A549 (cell line): ENCODE measurements at regions not wholly inside any gene's neighbourhood (a gene's known extent, or its start where the extent isn't known, plus 50 kb on each side); places are given as distances from the start of the nearest gene placed in this dataset.

ENCODE experiments used
- ATAC-seq, 2 experiments: fragments of 200-7000 bp in 1 of 2; fragments of >200 bp in 1 of 2; cut with Nextera tagmentation in 1 of 2; cut with Tn5 transposase in 1 of 2; 3 replicates each; pipeline versions ENCODE4 v1.8.0 to v1.9.1; 2018 to 2020; ENCODE audit warnings: mild to moderate bottlenecking in 1 of 2, moderate library complexity in 1 of 2
- CTCF ChIA-PET: fragments of 300-600 bp; sonication (Branson Sonifier 250); formaldehyde crosslinking; extraction: SDS; loops from one replicate; lab custom pipeline; 2021; ENCODE audit warnings: antibody characterized with exemption, inconsistent platforms; lab: Yijun Ruan, JAX
- POLR2A ChIA-PET: fragments of 350-600 bp; formaldehyde crosslinking; extraction: SDS; loops from one replicate; lab custom pipeline; 2021; ENCODE audit warnings: antibody characterized with exemption, inconsistent platforms; lab: Yijun Ruan, JAX
- DNase-seq, 2 experiments: peaks; one replicate each; pipeline versions ENCODE4 v3.0.0 to v3.0.0-alpha.2; 2011 to 2016; ENCODE audit warnings: low read depth in 1 of 2, low spot score in 1 of 2
- FAIRE-seq: peaks from 2 replicates; lab custom pipeline; 2011; peaks lifted over from hg19 to GRCh38; lab: Jason Lieb, UNC
- H3K27ac ChIP-seq, 2 experiments: fragments of >200 bp; sonication (Bioruptor Twin); formaldehyde crosslinking; 3 replicates each; pipeline ENCODE4 v1.5.1; 2016 to 2017
- H3K4me1 ChIP-seq: fragments of >200 bp; sonication (Bioruptor Twin); formaldehyde crosslinking; 3 replicates; pipeline ENCODE4 v1.6.1; 2016
- H3K4me2 ChIP-seq: fragments of >200 bp; sonication (Bioruptor Twin); formaldehyde crosslinking; 3 replicates; pipeline ENCODE4 v1.6.1; 2016
- H3K4me3 ChIP-seq: fragments of >200 bp; sonication (Bioruptor Twin); formaldehyde crosslinking; 3 replicates; pipeline ENCODE4 v1.5.1; 2016
- H3K9me3 ChIP-seq: fragments of >200 bp; sonication (Bioruptor Twin); formaldehyde crosslinking; 3 replicates; pipeline ENCODE4 v1.6.1; 2016
- ATOH8 ChIP-seq: fragments of 250-450 bp; sonication (Bioruptor Pico); IDR thresholded peaks from 2 replicates; pipeline ENCODE4 v1.5.0; 2020; ENCODE audit warnings: low read depth, mild to moderate bottlenecking, moderate library complexity
- E2F6 ChIP-seq: IDR thresholded peaks from 2 replicates; pipeline ENCODE4 v1.6.1; 2012; ENCODE audit warnings: low read depth, borderline replicate concordance
- EHF ChIP-seq: fragments of 250-450 bp; sonication (Bioruptor Pico); IDR thresholded peaks from 2 replicates; pipeline ENCODE4 v1.5.0; 2020; ENCODE audit warnings: mild to moderate bottlenecking
- EHMT2 ChIP-seq: fragments of 200-600 bp; sonication (generic); IDR thresholded peaks from 2 replicates; pipeline ENCODE4 v1.6.1; 2016; ENCODE audit warnings: antibody characterized with exemption, low read depth, mild to moderate bottlenecking, moderate library complexity
- ESRRA ChIP-seq: fragments of 150-350 bp; IDR thresholded peaks from 2 replicates; pipeline ENCODE4 v1.6.1; 2014; ENCODE audit warnings: mild to moderate bottlenecking, low read length, borderline replicate concordance
- HDAC2 ChIP-seq: fragments of 200-600 bp; sonication (generic); IDR thresholded peaks from 2 replicates; pipeline ENCODE4 v1.6.1; 2016
- HES2 ChIP-seq: fragments of >200 bp; sonication (Bioruptor Twin); formaldehyde crosslinking; IDR thresholded peaks from 2 replicates; pipeline ENCODE4 v1.6.1; 2016
- HMGXB4 ChIP-seq: fragments of 250-450 bp; sonication (Bioruptor Pico); IDR thresholded peaks from 2 replicates; pipeline ENCODE4 v1.5.0; 2021; ENCODE audit warnings: mild to moderate bottlenecking, moderate library complexity, borderline replicate concordance
- HOXA7 ChIP-seq: fragments of 250-450 bp; sonication (Bioruptor Pico); IDR thresholded peaks from 2 replicates; pipeline ENCODE4 v1.5.0; 2020; ENCODE audit warnings: mild to moderate bottlenecking, moderate library complexity
- HOXB13 ChIP-seq: fragments of 250-450 bp; sonication (Bioruptor Pico); IDR thresholded peaks from 2 replicates; pipeline ENCODE4 v1.5.0; 2020; ENCODE audit warnings: low read depth, mild to moderate bottlenecking, moderate library complexity
- HOXB5 ChIP-seq: fragments of 250-450 bp; sonication (Bioruptor Pico); IDR thresholded peaks from 2 replicates; pipeline ENCODE4 v1.5.0; 2020; ENCODE audit warnings: mild to moderate bottlenecking, moderate library complexity
- JUNB ChIP-seq: fragments of >200 bp; sonication (Bioruptor Twin); formaldehyde crosslinking; IDR thresholded peaks from 2 replicates; pipeline ENCODE4 v1.6.1; 2016
- KDM5A ChIP-seq: fragments of 200-600 bp; sonication (generic); IDR thresholded peaks from 2 replicates; pipeline ENCODE4 v1.6.1; 2016; ENCODE audit warnings: antibody characterized with exemption, mild to moderate bottlenecking
- MAX ChIP-seq: IDR thresholded peaks from 2 replicates; pipeline ENCODE4 v1.6.1; 2012
- MAZ ChIP-seq: fragments of 150-350 bp; IDR thresholded peaks from 2 replicates; pipeline ENCODE4 v1.6.1; 2014; ENCODE audit warnings: antibody characterized with exemption, low read depth, low read length, borderline replicate concordance
- NR3C1 ChIP-seq: fragments of >200 bp; sonication (Bioruptor Twin); formaldehyde crosslinking; IDR thresholded peaks from 3 replicates; pipeline ENCODE4 v1.6.1; 2017
- POLR2A ChIP-seq: IDR thresholded peaks from 2 replicates; pipeline ENCODE4 v1.6.1; 2012; ENCODE audit warnings: mild to moderate bottlenecking, low read length
- POLR2AphosphoS2 ChIP-seq: conservative IDR thresholded peaks from 2 replicates; pipeline ENCODE4 v1.6.1; 2012; ENCODE audit warnings: low read length, improper control_type of control experiment, inconsistent platforms
- RCOR1 ChIP-seq: fragments of 150-350 bp; IDR thresholded peaks from 2 replicates; pipeline ENCODE4 v1.6.1; 2014; ENCODE audit warnings: antibody characterized with exemption, low read length, low read depth
- SREBF2 ChIP-seq: fragments of 450-650 bp; IDR thresholded peaks from 2 replicates; pipeline ENCODE4 v1.6.1; 2014; ENCODE audit warnings: mild to moderate bottlenecking, moderate library complexity
- TFCP2L1 ChIP-seq: fragments of 250-450 bp; sonication (Bioruptor Pico); IDR thresholded peaks from 2 replicates; pipeline ENCODE4 v1.5.0; 2021; ENCODE audit warnings: mild to moderate bottlenecking
- TP53 ChIP-seq: fragments of 250-450 bp; sonication (Bioruptor Pico); IDR thresholded peaks from 2 replicates; pipeline ENCODE4 v1.5.0; 2021; ENCODE audit warnings: mild to moderate bottlenecking, moderate library complexity
- USF2 ChIP-seq: fragments of 450-650 bp; IDR thresholded peaks from 2 replicates; pipeline ENCODE4 v1.6.1; 2014; ENCODE audit warnings: antibody characterized with exemption
- ZFP36 ChIP-seq: fragments of 450-650 bp; IDR thresholded peaks from 2 replicates; pipeline ENCODE4 v1.6.1; 2014; ENCODE audit warnings: borderline replicate concordance; ENCODE audit not compliant: partially characterized antibody
- WGBS: methylation state at CpG from one replicate; pipeline ENCODE4 v1.1.6; 2017; ENCODE audit errors: missing lambda C conversion rate; 5-methylcytosine and 5-hydroxymethylcytosine counted together

GRCh38 chrX:116276261-116276660 lies 105.7 kb downstream of the AGTR2 start:
- ChIA-PET CTCF (no interaction called here), POLR2A (no interaction called here)
- H3K9me3 ChIP-seq: peaks cover 3% of the 10 kb centered on the region; the same call in 1 of the 3 replicates
- no peak for TF ChIP-seq HOXA7 (CRISPR knock-in tag)
- no peak overlapping the region for H3K27ac ChIP-seq
- ATAC-seq (no peak), DNase-seq (no peak), FAIRE-seq (no peak)
- H3K4me3 ChIP-seq: no peak overlapping the region
- peaks cover 7% of the 10 kb centered on the region; the same call in 1 of the 3 replicates for H3K4me1 ChIP-seq
- 14% methylated on average over 1 of the region's 1 CpG for WGBS
- no peak overlapping the region for H3K4me2 ChIP-seq

- POLR2A ChIA-PET: no interaction called here
- TF ChIP-seq HOXB13 (no peak), MAX (no peak), EHF (no peak), TP53 (CRISPR knock-in tag) (no peak), JUNB (no peak), NR3C1 (no peak), ZFP36 (no peak), ATOH8 (CRISPR knock-in tag) (no peak), TFCP2L1 (CRISPR knock-in tag) (no peak), EHMT2 (no peak), MAZ (no peak), HMGXB4 (CRISPR knock-in tag) (no peak), POLR2AphosphoS2 (no peak), ESRRA (no peak), E2F6 (no peak), SREBF2 (no peak), HDAC2 (no peak), POLR2A (no peak), HOXB5 (CRISPR knock-in tag) (no peak), KDM5A (no peak)
- CTCF ChIA-PET: no interaction called here
- no peak overlapping the region for H3K4me3 ChIP-seq
- WGBS: 66% methylated on average over 7 of the region's 7 CpGs
- H3K9me3 ChIP-seq: no peaks in the 10 kb centered on the region
- DNase-seq (no peak), FAIRE-seq (peak; percentile 95), ATAC-seq (no peak)
- no peak overlapping the region for H3K27ac ChIP-seq
- H3K4me1 ChIP-seq: peaks cover 7% of the 10 kb centered on the region; the same call in 1 of the 3 replicates
- H3K4me2 ChIP-seq: no peak overlapping the region
Observed at GRCh38 chrX:116277351-116278225, 107.0 kb downstream of the AGTR2 start.

- ChIA-PET CTCF (no interaction called here), POLR2A (no interaction called here)
- Histone ChIP-seq H3K27ac (no peak overlapping the region), H3K4me1 (no peaks in the 10 kb centered on the region), H3K9me3 (no peaks in the 10 kb centered on the region), H3K4me2 (no peak overlapping the region), H3K4me3 (no peak overlapping the region)
- TF ChIP-seq USF2 (no peak), HES2 (no peak), RCOR1 (no peak), KDM5A (no peak)
- DNase-seq (no peak), FAIRE-seq (no peak), ATAC-seq (no peak)
- 66% methylated on average over 3 of the region's 3 CpGs for WGBS
Observed at GRCh38 chrX:116278826-116279225, 108.3 kb downstream of the AGTR2 start.
